PC-9 (cell line): ENCODE measurements at regions not wholly inside any gene's neighbourhood (a gene's known extent, or its start where the extent isn't known, plus 50 kb on each side); places are given as distances from the start of the nearest gene placed in this dataset.

Source experiments
- BruUV-seq: library from RNA; stranded (reverse); fragments of 400-500 nt; replicated peaks from 2 replicates; lab custom pipeline; 2021; lab: Mats Ljungman, UMichigan
- CTCF ChIA-PET: fragments of 300-600 bp; sonication (Branson Sonifier 250); formaldehyde crosslinking; loops from one replicate; lab custom pipeline; 2022; ENCODE audit warnings: antibody characterized with exemption; lab: Charles Lee
- POLR2A ChIA-PET: fragments of 300-600 bp; sonication (Branson Sonifier 250); formaldehyde crosslinking; loops from one replicate; lab custom pipeline; 2022; ENCODE audit warnings: antibody characterized with exemption; ENCODE audit not compliant: unreplicated experiment; lab: Charles Lee
- DNase-seq, 2 experiments: peaks; one replicate each; pipeline versions ENCODE4 v3.0.0 to v3.0.0-alpha.2; 2015 to 2022; ENCODE audit warnings: mixed read lengths in 1 of 2
- H2AFZ ChIP-seq: fragments of 200-600 bp; sonication (generic); 2 replicates; pipeline ENCODE4 v1.8.1; 2017; ENCODE audit warnings: antibody characterized with exemption
- H3F3A ChIP-seq: fragments of 200-600 bp; sonication (generic); 2 replicates; pipeline ENCODE4 v1.8.1; 2017; ENCODE audit warnings: antibody characterized with exemption, mild to moderate bottlenecking, low read depth; ENCODE audit not compliant: insufficient read depth
- H3K27ac ChIP-seq: fragments of 200-600 bp; sonication (generic); 2 replicates; pipeline ENCODE4 v1.6.1; 2016; ENCODE audit warnings: mixed run types
- H3K27me3 ChIP-seq: fragments of 200-600 bp; sonication (generic); 2 replicates; pipeline ENCODE4 v1.6.1; 2016; ENCODE audit warnings: low read depth, mixed run types; ENCODE audit not compliant: insufficient read depth
- H3K36me3 ChIP-seq: fragments of 200-600 bp; sonication (generic); 2 replicates; pipeline ENCODE4 v1.6.1; 2016; ENCODE audit warnings: low read depth, mixed run types
- H3K4me1 ChIP-seq: fragments of 200-600 bp; sonication (generic); replicated peaks from 2 replicates; pipeline ENCODE4 v1.6.1; 2016; ENCODE audit warnings: mixed run types; ENCODE audit not compliant: insufficient read depth
- H3K4me2 ChIP-seq: fragments of 200-600 bp; sonication (generic); 2 replicates; pipeline ENCODE4 v1.6.1; 2017; ENCODE audit warnings: mixed run types
- H3K4me3 ChIP-seq: fragments of 200-600 bp; sonication (generic); 2 replicates; pipeline ENCODE4 v1.6.1; 2016; ENCODE audit warnings: mixed run types
- H3K79me2 ChIP-seq: fragments of 200-600 bp; sonication (generic); 2 replicates; pipeline ENCODE4 v1.6.1; 2017; ENCODE audit warnings: low read depth, mixed run types
- H3K9me2 ChIP-seq: fragments of 200-600 bp; sonication (generic); 2 replicates; pipeline ENCODE4 v1.8.1; 2017; ENCODE audit warnings: mild to moderate bottlenecking; ENCODE audit not compliant: insufficient read depth
- H3K9me3 ChIP-seq: fragments of 200-600 bp; sonication (generic); 2 replicates; pipeline ENCODE4 v1.8.1; 2016; ENCODE audit warnings: low read depth; ENCODE audit not compliant: insufficient read depth
- H4K20me1 ChIP-seq: fragments of 200-600 bp; sonication (generic); 2 replicates; pipeline ENCODE4 v1.8.1; 2017; ENCODE audit not compliant: insufficient read depth
- EZH2 ChIP-seq: fragments of 200-600 bp; sonication (generic); IDR thresholded peaks from 2 replicates; pipeline ENCODE4 v1.8.0; 2017; ENCODE audit warnings: antibody characterized with exemption, low read depth
- intact Hi-C: fragments of 100-400 bp; cut with micrococcal nuclease; formaldehyde crosslinking; loops from one replicate; pipeline ENCODE4 v1.10.0; 2022; ENCODE audit not compliant: unreplicated experiment
- TF ChIP-seq, protein P1 (sequence below): fragments of 200-600 bp; sonication (generic); conservative IDR thresholded peaks from 2 replicates; pipeline ENCODE4 v1.6.1; 2017; ENCODE audit warnings: mixed run types, antibody characterized with exemption, mild to moderate bottlenecking, moderate library complexity

DNA sequence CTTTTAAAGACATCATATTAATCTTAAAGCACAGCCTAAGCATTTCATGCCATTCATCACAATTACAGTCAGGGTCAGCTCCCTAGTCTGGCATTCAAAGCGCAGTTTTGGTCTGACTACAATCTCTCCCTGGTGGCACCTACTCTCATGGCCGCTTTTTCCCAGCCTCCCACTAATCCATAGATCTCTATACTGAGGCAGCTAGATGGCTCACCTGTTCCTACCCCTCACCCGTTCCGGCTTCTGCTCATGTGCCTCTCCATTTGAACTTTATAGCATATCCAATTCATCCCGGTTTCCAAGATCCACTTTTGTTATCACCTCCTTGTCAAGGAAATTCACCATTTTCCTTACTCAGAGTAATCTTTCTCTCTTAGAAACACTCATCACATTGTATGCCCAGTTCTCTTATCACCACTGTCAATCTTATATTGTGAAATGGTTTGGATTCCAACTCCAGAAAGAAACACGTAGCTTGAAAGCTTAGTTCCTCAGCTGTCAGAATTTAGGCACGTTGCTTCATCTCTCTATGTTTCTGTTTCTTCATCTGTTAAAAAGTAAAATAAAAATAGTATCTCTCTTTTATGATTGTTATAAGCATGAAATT lies 220.0 kb upstream of the UBE2E2 start:
- no peaks in the 10 kb centered on the region for H3K9me2 ChIP-seq
- H3F3A ChIP-seq = no peaks in the 10 kb centered on the region
- ChIA-PET CTCF (no interaction called here), POLR2A (interaction anchor here (0.5 kb wide), 1 partner anchor 60 kb away, joined by 5 read pairs; no protein-coding TSS in a partner anchor)
- H3K79me2 ChIP-seq = no peaks in the 10 kb centered on the region
- TF ChIP-seq, protein P1, sequence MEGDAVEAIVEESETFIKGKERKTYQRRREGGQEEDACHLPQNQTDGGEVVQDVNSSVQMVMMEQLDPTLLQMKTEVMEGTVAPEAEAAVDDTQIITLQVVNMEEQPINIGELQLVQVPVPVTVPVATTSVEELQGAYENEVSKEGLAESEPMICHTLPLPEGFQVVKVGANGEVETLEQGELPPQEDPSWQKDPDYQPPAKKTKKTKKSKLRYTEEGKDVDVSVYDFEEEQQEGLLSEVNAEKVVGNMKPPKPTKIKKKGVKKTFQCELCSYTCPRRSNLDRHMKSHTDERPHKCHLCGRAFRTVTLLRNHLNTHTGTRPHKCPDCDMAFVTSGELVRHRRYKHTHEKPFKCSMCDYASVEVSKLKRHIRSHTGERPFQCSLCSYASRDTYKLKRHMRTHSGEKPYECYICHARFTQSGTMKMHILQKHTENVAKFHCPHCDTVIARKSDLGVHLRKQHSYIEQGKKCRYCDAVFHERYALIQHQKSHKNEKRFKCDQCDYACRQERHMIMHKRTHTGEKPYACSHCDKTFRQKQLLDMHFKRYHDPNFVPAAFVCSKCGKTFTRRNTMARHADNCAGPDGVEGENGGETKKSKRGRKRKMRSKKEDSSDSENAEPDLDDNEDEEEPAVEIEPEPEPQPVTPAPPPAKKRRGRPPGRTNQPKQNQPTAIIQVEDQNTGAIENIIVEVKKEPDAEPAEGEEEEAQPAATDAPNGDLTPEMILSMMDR = no peak
- TF ChIP-seq EZH2 = no peak
- no peaks in the 10 kb centered on the region; the same call in 1 of the 2 replicates for H3K9me3 ChIP-seq
- H4K20me1 ChIP-seq = no peaks in the 10 kb centered on the region
- no peak overlapping the region for H3K27ac ChIP-seq
- H3K27me3 ChIP-seq = no peaks in the 10 kb centered on the region
- no peak overlapping the region for H2AFZ ChIP-seq
- peak in 1 of 2 experiments; percentile 72 for DNase-seq
- no TSS peak for BruUV-seq
- H3K4me3 ChIP-seq = no peak overlapping the region
- H3K36me3 ChIP-seq = no peaks in the 10 kb centered on the region
- intact Hi-C loops = no loop called here
- peaks cover 15% of the 10 kb centered on the region; the same call in 1 of the 2 replicates for H3K4me1 ChIP-seq
- no peak overlapping the region for H3K4me2 ChIP-seq

- TF ChIP-seq, protein P1 = no peak
- TF ChIP-seq EZH2 = no peak
- Histone ChIP-seq H4K20me1 (no peaks in the 10 kb centered on the region), H3K4me2 (no peak overlapping the region), H3K9me2 (no peaks in the 10 kb centered on the region), H2AFZ (no peak overlapping the region), H3K27ac (no peak overlapping the region), H3F3A (no peaks in the 10 kb centered on the region), H3K79me2 (no peaks in the 10 kb centered on the region), H3K4me1 (0 out of 2 replicates have a peak, but pooled peaks cover 7% of the 10 kb centered on the region), H3K4me3 (no peak overlapping the region), H3K9me3 (no peaks in the 10 kb centered on the region; the same call in 1 of the 2 replicates), H3K27me3 (no peaks in the 10 kb centered on the region), H3K36me3 (no peaks in the 10 kb centered on the region)
- intact Hi-C loops = no loop called here
- CTCF ChIA-PET = no interaction called here
- DNase-seq = no peak
- POLR2A ChIA-PET = interaction anchor here (0.7 kb wide), 1 partner anchor 420 kb away, joined by 6 read pairs; no protein-coding TSS in a partner anchor
- BruUV-seq = no TSS peak
Measured at GRCh38 chr3:22986958-22987357, 216.2 kb upstream of the UBE2E2 start.

DNA sequence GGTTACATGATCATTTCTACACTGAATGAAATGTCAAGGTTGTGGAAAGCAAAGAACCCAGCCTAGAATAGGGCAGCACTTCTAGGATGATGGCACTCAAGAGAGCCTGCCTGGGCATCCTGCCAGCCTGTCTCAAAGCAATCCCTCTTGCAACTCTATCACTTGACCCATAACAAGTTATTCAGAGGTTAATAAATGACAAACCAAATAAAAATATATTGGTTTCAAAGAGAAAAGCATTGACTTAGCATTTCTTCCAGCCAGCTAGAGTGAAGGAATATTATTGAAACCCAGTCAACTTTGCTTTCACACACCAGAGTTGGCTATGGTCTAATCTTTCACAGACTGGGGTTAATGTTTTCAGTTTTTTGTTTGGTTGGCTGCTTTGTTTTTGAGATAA lies 214.6 kb upstream of the UBE2E2 start:
- DNase-seq = no peak
- no TSS peak for BruUV-seq
- Histone ChIP-seq H3K9me2 (no peaks in the 10 kb centered on the region), H2AFZ (no peak overlapping the region), H3K4me1 (0 out of 2 replicates have a peak, but pooled peaks cover 1% of the 10 kb centered on the region), H3K4me2 (no peak overlapping the region), H3K79me2 (no peaks in the 10 kb centered on the region), H3K4me3 (no peak overlapping the region), H3K27me3 (no peaks in the 10 kb centered on the region), H4K20me1 (no peaks in the 10 kb centered on the region), H3K9me3 (no peaks in the 10 kb centered on the region; the same call in 1 of the 2 replicates), H3K27ac (no peak overlapping the region), H3F3A (no peaks in the 10 kb centered on the region), H3K36me3 (no peaks in the 10 kb centered on the region)
- ChIA-PET POLR2A (no interaction called here), CTCF (no interaction called here)
- no peak for TF ChIP-seq EZH2
- TF ChIP-seq, protein P1 = no peak
- intact Hi-C loops = no loop called here
